H9 (cell line): ENCODE measurements at regions not wholly inside any gene's neighbourhood (a gene's known extent, or its start where the extent isn't known, plus 50 kb on each side); places are given as distances from the start of the nearest gene placed in this dataset.

Experiments
- DNase-seq: peaks from one replicate; pipeline ENCODE4 v3.0.0-alpha.2; 2017
- H2AFZ ChIP-seq: one replicate; pipeline ENCODE4 v1.6.1; 2013; ENCODE audit warnings: mild to moderate bottlenecking, low read length, control low read depth, moderate library complexity
- H2AK5ac ChIP-seq: 2 replicates; pipeline ENCODE4 v1.6.1; 2013; ENCODE audit warnings: low read length, control low read depth, mixed read lengths; ENCODE audit not compliant: insufficient read length
- H2BK120ac ChIP-seq: one replicate; pipeline ENCODE4 v1.6.1; 2013; ENCODE audit warnings: low read depth, mild to moderate bottlenecking, low read length, control low read depth, inconsistent platforms; ENCODE audit not compliant: poor library complexity, severe bottlenecking
- H2BK12ac ChIP-seq: 2 replicates; pipeline ENCODE4 v1.6.1; 2013; ENCODE audit warnings: low read length, control low read depth, mixed read lengths, low read depth; ENCODE audit not compliant: insufficient read length
- H2BK15ac ChIP-seq: 2 replicates; pipeline ENCODE4 v1.6.1; 2013; ENCODE audit warnings: low read depth, low read length, control low read depth
- H2BK20ac ChIP-seq: one replicate; pipeline ENCODE4 v1.6.1; 2013; ENCODE audit warnings: low read depth, mild to moderate bottlenecking, low read length, control low read depth, inconsistent platforms; ENCODE audit not compliant: poor library complexity, severe bottlenecking
- H2BK5ac ChIP-seq: 2 replicates; pipeline ENCODE4 v1.6.1; 2013; ENCODE audit warnings: low read length, control low read depth, mixed read lengths; ENCODE audit not compliant: insufficient read length
- H3K14ac ChIP-seq: 2 replicates; pipeline ENCODE4 v1.6.1; 2013; ENCODE audit warnings: low read length, control low read depth; ENCODE audit not compliant: insufficient read depth
- H3K18ac ChIP-seq: 2 replicates; pipeline ENCODE4 v1.6.1; 2013; ENCODE audit warnings: low read depth, mild to moderate bottlenecking, mixed read lengths, low read length, control low read depth; ENCODE audit not compliant: insufficient read length
- H3K23ac ChIP-seq: 2 replicates; pipeline ENCODE4 v1.6.1; 2013; ENCODE audit warnings: low read length, control low read depth, mixed read lengths, low read depth; ENCODE audit not compliant: insufficient read length
- H3K23me2 ChIP-seq: 2 replicates; pipeline ENCODE4 v1.6.1; 2013; ENCODE audit warnings: low read depth, mild to moderate bottlenecking, mixed read lengths, low read length, control low read depth; ENCODE audit not compliant: insufficient read length, poor library complexity, severe bottlenecking
- H3K27ac ChIP-seq: 2 replicates; pipeline ENCODE4 v1.5.1; 2013; ENCODE audit warnings: low read length, control low read depth, mixed read lengths, low read depth; ENCODE audit not compliant: insufficient read length
- H3K27me3 ChIP-seq: 2 replicates; pipeline ENCODE4 v1.6.1; 2013; ENCODE audit warnings: low read length, control low read depth, inconsistent platforms; ENCODE audit not compliant: insufficient read depth
- H3K4ac ChIP-seq: 2 replicates; pipeline ENCODE4 v1.6.1; 2013; ENCODE audit warnings: low read depth, mild to moderate bottlenecking, control low read depth, inconsistent platforms, low read length, moderate library complexity
- H3K4me1 ChIP-seq: 2 replicates; pipeline ENCODE4 v1.6.1; 2013; ENCODE audit warnings: low read length, control low read depth, inconsistent platforms; ENCODE audit not compliant: insufficient read depth
- H3K4me2 ChIP-seq: 2 replicates; pipeline ENCODE4 v1.6.1; 2013; ENCODE audit warnings: low read length, control low read depth, mixed read lengths; ENCODE audit not compliant: insufficient read length, insufficient read depth
- H3K56ac ChIP-seq: 2 replicates; pipeline ENCODE4 v1.6.1; 2013; ENCODE audit warnings: low read depth, mild to moderate bottlenecking, mixed read lengths, low read length, control low read depth; ENCODE audit not compliant: insufficient read length
- H3K79me1 ChIP-seq: 2 replicates; pipeline ENCODE4 v1.6.1; 2013; ENCODE audit warnings: low read depth, mild to moderate bottlenecking, moderate library complexity, low read length, control low read depth, inconsistent platforms; ENCODE audit not compliant: insufficient read depth, poor library complexity, severe bottlenecking
- H3K79me2 ChIP-seq: 2 replicates; pipeline ENCODE4 v1.6.1; 2013; ENCODE audit warnings: low read length, control low read depth, inconsistent platforms; ENCODE audit not compliant: insufficient read depth
- H3K9ac ChIP-seq: 2 replicates; pipeline ENCODE4 v1.6.1; 2013; ENCODE audit warnings: low read length, control low read depth, mixed read lengths; ENCODE audit not compliant: insufficient read length; ENCODE audit errors: extremely low read depth
- H3K9me3 ChIP-seq: one replicate; pipeline ENCODE4 v1.6.1; 2013; ENCODE audit warnings: low read depth, low read length, inconsistent platforms; ENCODE audit not compliant: control insufficient read depth
- H3T11ph ChIP-seq: one replicate; pipeline ENCODE4 v1.6.1; 2013; ENCODE audit warnings: mild to moderate bottlenecking, low read length, control low read depth, inconsistent platforms
- H4K20me1 ChIP-seq: one replicate; pipeline ENCODE4 v1.6.1; 2013; ENCODE audit not compliant: control insufficient read depth, insufficient read length, insufficient read depth
- H4K5ac ChIP-seq: 2 replicates; pipeline ENCODE4 v1.6.1; 2013; ENCODE audit warnings: low read depth, mild to moderate bottlenecking, mixed read lengths, low read length, control low read depth; ENCODE audit not compliant: insufficient read length
- H4K8ac ChIP-seq: replicated peaks from 2 replicates; pipeline ENCODE4 v1.6.1; 2013; ENCODE audit warnings: low read length, control low read depth, mixed read lengths, low read depth; ENCODE audit not compliant: insufficient read length
- H4K91ac ChIP-seq: 2 replicates; pipeline ENCODE4 v1.6.1; 2013; ENCODE audit warnings: low read depth, mild to moderate bottlenecking, moderate library complexity, mixed read lengths, low read length, control low read depth; ENCODE audit not compliant: insufficient read length
- H3K27ac Mint-ChIP-seq, 3 experiments: 2 replicates in 2 of 3; 3 replicates in 1 of 3; pipeline ENCODE4 v1.8.0; 2020 to 2021; ENCODE audit warnings: mixed read lengths in 3 of 3, mild to moderate bottlenecking in 1 of 3, moderate library complexity in 1 of 3
- H3K27me3 Mint-ChIP-seq: 2 replicates; pipeline ENCODE4 v1.8.0; 2021; ENCODE audit warnings: low read depth, mild to moderate bottlenecking, moderate library complexity, mixed read lengths
- H3K36me3 Mint-ChIP-seq, 3 experiments: 2 replicates in 2 of 3; 3 replicates in 1 of 3; pipeline ENCODE4 v1.8.0; 2020 to 2021; ENCODE audit warnings: low read depth in 3 of 3, mixed read lengths in 3 of 3; ENCODE audit not compliant: insufficient read depth in 1 of 3
- H3K4me1 Mint-ChIP-seq, 2 experiments: 2 replicates each; pipeline ENCODE4 v1.8.0; 2020; ENCODE audit warnings: mixed read lengths in 2 of 2
- H3K4me3 Mint-ChIP-seq, 2 experiments: 2 replicates in 1 of 2; 3 replicates in 1 of 2; pipeline ENCODE4 v1.8.0; 2020 to 2021; ENCODE audit warnings: mild to moderate bottlenecking in 2 of 2, mixed read lengths in 2 of 2, moderate library complexity in 1 of 2
- H3K9me3 Mint-ChIP-seq, 2 experiments: 2 replicates in 1 of 2; 3 replicates in 1 of 2; pipeline ENCODE4 v1.8.0; 2020; ENCODE audit warnings: mild to moderate bottlenecking in 2 of 2, mixed read lengths in 2 of 2, moderate library complexity in 1 of 2
- CTCF ChIP-seq: fragments of 200-600 bp; sonication (generic); conservative IDR thresholded peaks from 3 replicates; pipeline ENCODE4 v1.8.0; 2021; ENCODE audit warnings: antibody characterized with exemption, mild to moderate bottlenecking
- WGBS: extraction: QIAGEN DNeasy Blood & Tissue Kit; methylation state at CpG from one replicate; pipeline ENCODE4 v1.1.7; 2013; ENCODE audit warnings: missing lambda C conversion rate, low lambda C conversion rate, mixed read lengths; ENCODE audit not compliant: insufficient read length; ENCODE audit errors: extremely low coverage; 5-methylcytosine and 5-hydroxymethylcytosine counted together

GRCh38 chr2:239853706-239854327, 171.3 kb downstream of the NDUFA10 start:
- Histone ChIP-seq H3K27me3 (no peaks in the 10 kb centered on the region), H3K9me3 (peaks cover 10% of the 10 kb centered on the region), H4K20me1 (no peaks in the 10 kb centered on the region), H2AK5ac (no peak overlapping the region), H3K18ac (no peak overlapping the region), H3K9ac (no peak overlapping the region), H3K27ac (no peak overlapping the region), H3K79me1 (no peaks in the 10 kb centered on the region), H2BK20ac (no peak overlapping the region), H2AFZ (no peak overlapping the region), H2BK15ac (no peak overlapping the region), H2BK5ac (no peak overlapping the region), H3K4me1 (no peaks in the 10 kb centered on the region), H4K8ac (no peak overlapping the region), H3K79me2 (no peaks in the 10 kb centered on the region), H3K23ac (no peak overlapping the region), H3T11ph (no peak overlapping the region), H2BK12ac (no peak overlapping the region), H3K56ac (no peak overlapping the region), H3K14ac (no peak overlapping the region), H3K4ac (no peak overlapping the region), H4K91ac (no peak overlapping the region), H3K23me2 (no peaks in the 10 kb centered on the region), H4K5ac (no peak overlapping the region), H3K4me2 (no peak overlapping the region), H2BK120ac (no peak overlapping the region)
- TF ChIP-seq CTCF: no peak
- H3K4me1 Mint-ChIP-seq: no peaks in the 10 kb centered on the region
- H3K4me3 Mint-ChIP-seq: no peak overlapping the region
- H3K9me3 Mint-ChIP-seq: peaks cover 28 to 29% of the 10 kb centered on the region in 2 experiments
- no CpG with 5 or more reads among the region's 8 CpGs for WGBS
- no peak overlapping the region; a peak in 1 of 7 replicates for H3K27ac Mint-ChIP-seq
- peaks cover 0 to 6% (median 3%) of the 10 kb centered on the region in 3 experiments; a peak in 4 of 7 replicates for H3K36me3 Mint-ChIP-seq
- DNase-seq: no peak
- peaks cover 9% of the 10 kb centered on the region for H3K27me3 Mint-ChIP-seq
